ENCODE measurements at regions not wholly inside any gene's neighbourhood (a gene's known extent, or its start where the extent isn't known, plus 50 kb on each side); places are given as distances from the start of the nearest gene placed in this dataset.

DNA sequence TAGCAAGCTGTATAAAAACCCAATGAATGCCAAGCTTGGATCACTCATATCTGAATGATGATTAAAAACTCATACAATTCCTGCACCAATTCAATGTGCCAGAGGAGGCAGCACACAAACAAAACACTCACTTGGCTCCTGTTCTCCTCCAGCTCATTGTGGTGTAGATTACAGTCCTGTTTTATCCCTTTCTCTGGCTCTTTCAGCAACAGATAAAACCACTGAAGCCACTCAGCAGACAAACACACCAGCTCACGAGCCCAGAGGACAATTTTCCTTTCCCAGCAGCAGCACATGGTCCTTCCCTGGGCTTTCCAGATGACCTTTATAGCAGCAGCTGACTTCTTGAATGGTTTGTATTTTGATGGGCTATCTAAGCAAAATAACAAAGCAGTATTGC, 107.3 kb upstream of the STARD3NL start:
- no peak for DNase-seq (ENCODE audit: low read depth in 2 of 2)

DNA sequence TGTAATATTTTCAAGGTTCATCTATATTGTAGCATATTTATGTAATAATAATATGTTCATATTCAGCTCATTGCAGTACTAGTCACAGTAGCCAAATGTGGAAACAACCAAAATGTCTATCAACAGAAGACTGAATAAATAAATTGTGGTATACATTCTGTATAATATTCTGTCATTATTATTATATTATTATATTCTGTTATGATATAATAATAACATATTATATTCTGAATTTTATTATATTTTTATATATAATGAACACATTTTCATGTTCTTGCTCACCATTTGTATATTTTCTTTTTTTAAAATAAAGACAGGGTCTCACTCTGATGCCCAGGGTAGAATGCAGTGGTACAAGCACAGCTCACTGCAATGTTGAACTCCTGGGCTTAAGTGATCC, 91.2 kb upstream of the STARD3NL start:
- DNase-seq (ENCODE audit: low read depth in 2 of 2): no peak

DNA sequence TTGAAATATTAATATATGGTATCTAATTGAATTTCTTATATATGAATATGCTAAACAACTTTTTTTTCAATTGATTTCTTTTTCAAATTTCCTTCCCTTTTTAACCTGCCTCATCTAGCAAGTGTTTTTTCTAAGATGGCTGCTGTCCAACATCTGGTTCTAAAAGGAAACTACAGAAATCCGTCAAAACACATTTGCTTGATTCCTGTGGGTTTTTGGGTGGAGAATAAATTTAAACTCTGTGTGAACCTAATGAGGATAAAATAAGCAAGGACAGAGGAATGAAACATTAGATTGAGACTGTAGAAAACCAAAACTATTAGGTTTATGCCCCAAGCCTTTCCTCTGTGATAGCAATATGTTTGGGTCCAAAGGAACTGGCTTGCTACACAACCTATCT, 75.5 kb upstream of the STARD3NL start:
- DNase-seq (ENCODE audit: low read depth in 2 of 2): no peak

DNA sequence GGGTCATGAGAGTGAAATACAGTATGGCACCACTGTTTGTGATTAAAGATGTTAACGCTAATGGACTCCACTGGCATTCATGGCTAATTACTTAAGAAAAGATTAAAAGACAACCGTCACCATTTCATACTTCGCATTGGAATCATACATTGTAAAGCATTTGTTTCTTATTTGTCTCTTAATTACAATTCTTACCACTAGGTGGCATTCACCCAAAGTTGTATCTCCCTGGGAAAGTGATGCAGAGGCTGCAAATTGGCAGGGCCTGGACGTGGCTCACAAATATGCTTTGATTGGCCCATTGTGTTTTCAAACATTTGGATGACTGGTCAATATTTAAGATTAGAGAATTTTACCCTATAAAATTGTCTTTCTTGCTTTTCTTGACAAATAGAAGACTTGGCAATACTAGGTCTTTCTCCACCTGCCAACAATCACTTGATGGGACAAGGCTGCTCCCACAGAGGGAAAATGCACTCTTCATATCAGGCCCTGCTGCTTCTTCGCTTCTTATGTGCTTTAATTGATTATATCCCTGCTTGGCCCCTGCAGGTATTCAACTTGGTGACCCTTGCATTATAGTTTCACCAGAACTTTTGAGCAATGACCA, 72.1 kb upstream of the STARD3NL start:
- DNase-seq (ENCODE audit: low read depth in 2 of 2): no peak

DNA sequence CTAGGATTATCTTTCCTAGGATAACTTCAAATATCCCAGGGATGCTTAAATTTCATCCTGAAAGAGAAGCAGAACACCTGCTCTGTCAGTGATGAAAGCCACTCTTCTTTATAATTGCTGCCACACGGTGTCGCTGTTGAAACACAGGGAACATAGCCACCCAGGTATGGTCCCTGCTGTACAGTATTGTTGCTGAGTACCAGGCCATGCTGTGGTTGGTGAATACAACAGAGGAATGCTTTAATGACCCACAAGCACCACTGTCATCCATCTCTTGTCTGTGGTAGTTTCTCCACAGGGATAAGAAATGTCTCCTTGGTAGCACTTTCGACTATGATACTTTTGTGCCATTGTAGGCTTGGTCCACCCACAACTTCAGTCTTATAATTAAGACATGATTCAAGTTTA, 70.6 kb upstream of the STARD3NL start:
- DNase-seq (ENCODE audit: low read depth in 2 of 2): peak; percentile 57 to 66

DNA sequence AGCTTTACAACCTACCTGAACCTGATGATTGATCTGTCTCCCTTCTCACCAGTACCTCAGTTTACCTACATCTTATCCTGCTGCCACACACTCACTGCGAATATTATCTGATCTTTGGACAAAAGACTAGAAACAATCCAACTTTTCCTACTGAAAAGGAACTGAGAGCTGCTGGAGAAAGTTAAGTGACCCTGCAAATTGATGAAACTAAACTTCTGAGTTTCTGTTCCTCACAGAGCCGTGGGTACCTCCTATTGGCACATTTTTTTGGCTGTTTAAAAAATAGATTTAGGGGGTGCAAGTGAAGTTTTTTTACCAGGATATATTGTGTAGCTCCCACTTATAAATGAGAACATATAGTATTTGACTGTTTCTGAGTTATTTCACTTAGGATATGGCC, 66.0 kb upstream of the STARD3NL start:
- DNase-seq (ENCODE audit: low read depth in 2 of 2): no peak

DNA sequence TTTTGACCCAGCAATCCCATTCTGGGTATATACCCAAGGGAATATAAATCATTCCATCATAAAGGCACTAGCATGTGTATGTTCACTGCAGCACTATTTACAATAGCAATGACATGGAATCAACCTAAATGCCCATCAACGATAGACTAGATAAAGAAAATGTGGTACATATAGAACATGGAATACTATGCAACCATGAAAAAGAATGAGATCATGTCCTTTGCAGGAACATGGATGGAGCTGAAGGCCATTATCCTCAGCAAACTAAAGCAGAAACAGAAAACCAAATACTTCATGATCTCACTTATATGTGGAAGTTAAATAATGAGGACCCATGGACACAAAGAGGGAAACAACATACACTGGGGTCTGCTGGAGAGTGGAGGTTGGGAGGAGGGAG, 58.0 kb upstream of the STARD3NL start:
- DNase-seq (ENCODE audit: low read depth in 2 of 2): no peak

DNA sequence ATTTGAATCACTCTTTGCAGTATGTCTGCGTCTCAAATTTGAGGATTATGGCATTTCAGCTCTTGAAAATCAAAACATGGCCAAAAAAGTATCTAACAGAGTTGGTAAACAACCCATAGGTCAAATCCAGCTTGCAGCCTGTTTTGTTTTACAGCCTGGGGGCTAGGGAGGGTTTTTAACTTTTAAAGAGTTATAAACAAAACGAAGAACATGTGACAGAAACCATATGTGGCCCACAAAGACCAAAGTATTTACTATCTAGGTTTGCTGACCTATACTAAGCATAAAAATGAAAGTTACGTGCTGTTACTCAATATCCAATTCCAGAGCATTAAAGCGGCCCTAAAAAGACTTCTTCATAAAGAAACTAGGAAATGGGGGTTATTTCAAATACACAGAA, 55.5 kb upstream of the STARD3NL start:
- DNase-seq (ENCODE audit: low read depth in 2 of 2): no peak

DNA sequence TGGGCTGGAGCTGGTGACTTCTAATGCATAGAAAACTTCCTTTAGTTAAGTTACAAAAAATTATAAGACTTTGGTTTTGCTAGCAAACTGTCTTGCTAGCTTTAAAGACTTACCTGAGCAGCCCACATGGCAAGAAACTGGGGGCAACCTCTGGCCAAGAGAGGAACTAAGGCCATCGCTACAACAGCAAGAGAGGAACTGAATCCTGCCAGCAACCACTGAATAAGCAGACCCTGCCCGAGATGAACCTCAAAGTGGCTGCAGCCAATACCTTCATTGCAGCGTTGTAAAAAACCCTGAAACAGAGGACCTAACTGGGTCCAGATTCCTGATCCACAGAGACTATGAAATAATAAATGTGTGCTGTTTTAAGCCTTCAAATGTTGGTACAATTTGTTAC, 54.6 kb upstream of the STARD3NL start:
- no peak for DNase-seq (ENCODE audit: low read depth in 2 of 2)

DNA sequence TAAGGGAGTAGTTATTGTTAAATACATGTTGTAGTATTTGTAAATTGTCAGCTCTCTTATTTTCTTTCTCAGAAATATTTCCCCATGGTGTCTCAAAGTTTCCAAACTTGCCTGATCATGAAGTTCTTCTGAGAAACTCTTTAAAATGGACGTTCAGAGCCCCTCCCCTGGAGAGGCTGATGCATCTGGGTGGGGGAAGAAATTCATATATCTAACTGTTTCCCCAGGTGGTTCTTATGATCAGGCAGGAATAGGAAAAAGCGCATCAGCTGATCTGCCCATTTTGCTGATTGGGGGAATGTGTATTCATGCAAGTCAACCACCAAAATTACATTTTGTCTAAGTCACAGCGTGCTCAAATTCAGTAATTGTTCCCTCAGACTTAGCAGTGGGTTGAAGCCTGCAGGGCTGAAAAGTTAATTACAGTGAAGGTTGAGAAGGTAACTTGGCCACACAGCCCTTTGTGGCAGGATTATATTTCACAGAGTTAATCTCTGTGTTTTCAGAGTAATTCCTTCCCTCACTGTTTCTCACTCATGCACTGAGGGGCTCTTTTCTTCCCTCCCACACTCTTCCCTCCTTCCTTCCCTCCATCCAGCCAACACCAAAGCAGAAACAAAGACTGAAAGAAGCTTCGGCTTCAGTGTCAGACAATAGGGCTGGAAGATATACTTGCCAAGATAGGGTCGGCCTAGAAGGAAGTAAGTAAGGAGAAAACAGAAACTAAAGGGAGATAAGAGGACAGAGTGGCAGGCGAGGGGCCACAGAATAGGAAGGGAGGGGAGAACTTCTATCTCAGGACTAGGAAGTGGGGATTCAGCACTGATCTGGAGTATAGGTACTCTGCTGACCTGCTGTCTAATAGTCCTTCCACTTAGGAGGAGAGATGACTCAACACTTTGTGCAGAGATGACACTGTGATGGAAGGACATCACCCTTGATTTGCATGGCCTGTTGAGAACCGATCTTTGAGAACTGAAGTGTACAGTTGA, 50.5 kb upstream of the STARD3NL start:
- DNase-seq (ENCODE audit: low read depth in 2 of 2): no peak
